Heart right ventricle (tissue), 16 donors: ENCODE measurements at regions not wholly inside any gene's neighbourhood (a gene's known extent, or its start where the extent isn't known, plus 50 kb on each side); places are given as distances from the start of the nearest gene placed in this dataset.
A peak's percentile ranks its signal among the peaks of the same experiment; 100 is the strongest.

Experiments used
- ATAC-seq, 8 donors: fragments of 200-7000 bp; cut with Tn5 transposase; one replicate each; pipeline ENCODE4 v1.9.1; 2020; ENCODE audit warnings: mild to moderate bottlenecking in 8 of 8, moderate library complexity in 8 of 8, moderate number of reproducible peaks in 1 of 8
- DNase-seq, 2 donors: peaks; one replicate each; pipeline ENCODE4 v3.0.0-alpha.2; 2020
- H3K27ac ChIP-seq, 10 donors: fragments of 200-600 bp; sonication (generic) in 2 of 10; one replicate each; pipeline versions ENCODE4 v1.5.0 to v1.8.0; 2020 to 2022; ENCODE audit warnings: mild to moderate bottlenecking in 3 of 10
- H3K27me3 ChIP-seq, 7 donors: fragments of 200-600 bp; one replicate each; pipeline ENCODE4 v1.8.0; 2021 to 2022; ENCODE audit warnings: mild to moderate bottlenecking in 2 of 7
- H3K36me3 ChIP-seq, 9 donors: fragments of 200-600 bp; sonication (generic) in 1 of 9; one replicate each; pipeline versions ENCODE4 v1.5.0 to v1.8.0; 2020 to 2022; ENCODE audit warnings: mild to moderate bottlenecking in 2 of 9
- H3K4me1 ChIP-seq, 9 donors: fragments of 200-600 bp; sonication (generic) in 1 of 9; one replicate each; pipeline versions ENCODE4 v1.5.0 to v1.8.0; 2020 to 2022; ENCODE audit warnings: mild to moderate bottlenecking in 4 of 9
- H3K4me3 ChIP-seq, 10 donors: fragments of 200-600 bp; sonication (generic) in 2 of 10; one replicate each; pipeline versions ENCODE4 v1.5.0 to v1.8.0; 2020 to 2022; ENCODE audit warnings: mild to moderate bottlenecking in 7 of 10, moderate library complexity in 2 of 10
- H3K9me3 ChIP-seq, 11 donors: fragments of 200-600 bp in 10 of 11; sonication (generic) in 2 of 11; one replicate each; pipeline versions ENCODE4 v1.5.0 to v1.8.0; 2013 to 2022; ENCODE audit warnings: mild to moderate bottlenecking in 2 of 11, control low read depth in 1 of 11, moderate library complexity in 1 of 11
- CTCF ChIP-seq, 9 donors: fragments of 200-600 bp; sonication (generic) in 2 of 9; IDR thresholded peaks; one replicate each; pipeline versions ENCODE4 v1.5.0 to v1.8.0; 2021 to 2022; ENCODE audit warnings: antibody characterized with exemption in 9 of 9, mild to moderate bottlenecking in 5 of 9, moderate library complexity in 1 of 9
- WGBS, 2 donors: extraction: QIAGEN DNeasy Blood & Tissue Kit; methylation state at CpG; one replicate each; pipeline ENCODE4 v1.1.7; 2013; ENCODE audit warnings: inconsistent platforms in 1 of 2; 5-methylcytosine and 5-hydroxymethylcytosine counted together
- intact Hi-C, 10 donors: fragments of 100-400 bp; cut with DNase I; formaldehyde crosslinking; loops; one replicate each; pipeline versions ENCODE4 v1.11.1 to v1.14.2; 2022
- donor health status: Arrhythmogenic right ventricular cardiomyopathy.
- donor health status: ischemic (EF 13 %, LVEDD 7.1; RV severe dilation, severe dysfunction).
- donor health status: healthy with polysubstance abuse.
- donor health status: DM: no; HTN: yes; CAD: no.
- donor health status: DM: no; HTN: no; CAD: no.
- donor health status: ischemic (EF 25% LVEDD 6.9; RV normal size, moderate dysfunction).
- donor health status: ischemic (EF 25% LVEDD 5.7; RV mildly dilated, moderate dysfunction).
- donor health status: healthy.
- donor health status: DM: yes; HTN: yes; CAD: no.
- donor health status: Ischemic cardiomyopathy.
- donor health status: ischemic (EF 35%, LVEDD 5.7; RV mildly dilated, moderate dysfunction).
- donor health status: nonischemic (EF 11% LVEDD 7.7; RV severe dilation, severe dysfunction).
- donor health status: DM: yes; HTN: yes; CAD: no.
- donor health status: PGD.
- donor health status: ischemic (EF 29% LVEDD 5.4; RV normal size, mild dysfunction).
- donor health status: nonischemic (EF 23%, LVEDD 6.1; RV moderate dilation, normal function).

GRCh38 chr9:80605793-80606192 lies 1034.0 kb downstream of the TLE4 start:
- 61 to 67% methylated on average over 3 of the region's 3 CpGs for WGBS, 2 donors
- DNase-seq (no peak), ATAC-seq (no peak)
- no peaks in the 10 kb centered on the region for H3K36me3 ChIP-seq
- H3K4me3 ChIP-seq: no peak overlapping the region
- H3K27me3 ChIP-seq: no peaks in the 10 kb centered on the region
- intact Hi-C loops: loop anchor here in 1 of 10 donors (5.0 kb wide), 1 partner anchor 277 kb away; no protein-coding TSS in a partner anchor
- no peaks in the 10 kb centered on the region for H3K4me1 ChIP-seq
- H3K27ac ChIP-seq: no peak overlapping the region
- no peak for TF ChIP-seq CTCF (IDR thresholded peaks at IDR 0.05)
- H3K9me3 ChIP-seq: no peaks in the 10 kb centered on the region

- H3K4me1 ChIP-seq: no peaks in the 10 kb centered on the region
- intact Hi-C loops: loop anchor here in 1 of 10 donors (5.0 kb wide), 1 partner anchor 277 kb away; no protein-coding TSS in a partner anchor
- no peak overlapping the region for H3K4me3 ChIP-seq
- 41 to 48% methylated on average over 2 of the region's 2 CpGs for WGBS, 2 donors
- peak in 7 of 9 donors; percentile 24 to 52 (median 37) for TF ChIP-seq CTCF (IDR thresholded peaks at IDR 0.05)
- ATAC-seq (no peak), DNase-seq (no peak)
- H3K9me3 ChIP-seq: no peaks in the 10 kb centered on the region
- H3K27ac ChIP-seq: no peak overlapping the region
- H3K36me3 ChIP-seq: no peaks in the 10 kb centered on the region
- H3K27me3 ChIP-seq: no peaks in the 10 kb centered on the region
Measured at GRCh38 chr9:80605129-80605528, 1033.4 kb downstream of the TLE4 start.

GRCh38 chr9:80602291-80602690 lies 1030.5 kb downstream of the TLE4 start:
- Histone ChIP-seq H3K27ac (no peak overlapping the region), H3K4me3 (no peak overlapping the region), H3K27me3 (no peaks in the 10 kb centered on the region), H3K9me3 (no peaks in the 10 kb centered on the region), H3K4me1 (no peaks in the 10 kb centered on the region), H3K36me3 (no peaks in the 10 kb centered on the region)
- intact Hi-C loops: no loop called here
- TF ChIP-seq CTCF (IDR thresholded peaks at IDR 0.05): no peak
- WGBS, 2 donors: 53 to 65% methylated on average over 5 of the region's 5 CpGs
- no peak for ATAC-seq
- DNase-seq: no peak

- DNase-seq (no peak), ATAC-seq (no peak)
- no peak for TF ChIP-seq CTCF (IDR thresholded peaks at IDR 0.05)
- intact Hi-C loops: no loop called here
- Histone ChIP-seq H3K9me3 (peaks cover 0 to 7% (median 0%) of the 10 kb centered on the region in 11 donors), H3K4me3 (no peak overlapping the region), H3K4me1 (no peaks in the 10 kb centered on the region), H3K27me3 (no peaks in the 10 kb centered on the region), H3K36me3 (no peaks in the 10 kb centered on the region), H3K27ac (no peak overlapping the region)
Measured at GRCh38 chr9:80596579-80596978, 1024.8 kb downstream of the TLE4 start.
